ENCODE measurements at regions not wholly inside any gene's neighbourhood (a gene's known extent, or its start where the extent isn't known, plus 50 kb on each side); places are given as distances from the start of the nearest gene placed in this dataset.
"Not testable (repeated sequence)": the region's sequence is repeated elsewhere in the genome, so short reads cannot be mapped to it uniquely, and the experiment has no call there.

GRCh38 chr5:109544873-109545272 is 135.1 kb upstream of the PJA2 start:
- TF ChIP-seq CTCF (IDR thresholded peaks at IDR 0.05); POLR2A (IDR thresholded peaks at IDR 0.05; ENCODE audit: low read depth): not testable (repeated sequence)
